T-cell (primary cell): ENCODE measurements at regions not wholly inside any gene's neighbourhood (a gene's known extent, or its start where the extent isn't known, plus 50 kb on each side); places are given as distances from the start of the nearest gene placed in this dataset.

Experiments used
- ATAC-seq, 4 experiments: fragments of 200-7000 bp in 3 of 4; fragments of 150-1000 bp in 1 of 4; cut with Tn5 transposase; replicated peaks in 1 of 4; 1 replicate in 3 of 4; 2 replicates in 1 of 4; pipeline ENCODE4 v1.10.0; 2021; ENCODE audit warnings: moderate library complexity in 3 of 4, mild to moderate bottlenecking in 2 of 4, moderate number of reproducible peaks in 1 of 4
- CTCF ChIA-PET, 2 donors: fragments of 300-600 bp; sonication (Branson Sonifier 250); formaldehyde crosslinking; loops; one replicate each; lab custom pipeline; 2022; ENCODE audit warnings: antibody characterized with exemption in 2 of 2; lab: Charles Lee
- POLR2A ChIA-PET, 2 donors: fragments of 300-600 bp; sonication (Branson Sonifier 250); formaldehyde crosslinking; loops; one replicate each; lab custom pipeline; 2022; ENCODE audit warnings: antibody characterized with exemption in 2 of 2; lab: Charles Lee
- DNase-seq, 35 experiments: peaks; one replicate each; pipeline versions ENCODE4 v3.0.0 to v3.0.0-alpha.2; 2013 to 2023
- H3K27ac ChIP-seq: one replicate; pipeline ENCODE4 v1.5.1; 2013; ENCODE audit warnings: low read length
- H3K27me3 ChIP-seq, 2 experiments: replicated peaks in 1 of 2; 1 replicate in 1 of 2; 2 replicates in 1 of 2; pipeline versions ENCODE4 v1.6.1 to v1.7.0; 2013; ENCODE audit warnings: low read length in 1 of 2, mixed read lengths in 1 of 2; ENCODE audit not compliant: control insufficient read depth in 2 of 2, insufficient read depth in 2 of 2; ENCODE audit errors: extremely low read depth in 1 of 2
- H3K36me3 ChIP-seq, 2 donors: 1 replicate in 1 of 2; 2 replicates in 1 of 2; pipeline versions ENCODE4 v1.6.1 to v1.7.0; 2013; ENCODE audit warnings: low read length in 1 of 2; ENCODE audit not compliant: control insufficient read depth in 2 of 2, insufficient read depth in 1 of 2; ENCODE audit errors: extremely low read depth in 1 of 2
- H3K4me1 ChIP-seq, 2 experiments: 1 replicate in 1 of 2; 2 replicates in 1 of 2; pipeline versions ENCODE4 v1.6.1 to v1.7.0; 2013; ENCODE audit warnings: low read length in 2 of 2, mixed read lengths in 1 of 2; ENCODE audit not compliant: insufficient read depth in 2 of 2, control insufficient read depth in 1 of 2; ENCODE audit errors: extremely low read depth in 1 of 2
- H3K4me3 ChIP-seq, 2 donors: 1 replicate in 1 of 2; 2 replicates in 1 of 2; pipeline versions ENCODE4 v1.5.1 to v1.7.0; 2013; ENCODE audit warnings: mild to moderate bottlenecking in 2 of 2, low read length in 1 of 2, moderate library complexity in 1 of 2; ENCODE audit not compliant: control insufficient read depth in 1 of 2; ENCODE audit errors: extremely low read depth in 1 of 2
- H3K9me3 ChIP-seq: 2 replicates; pipeline ENCODE4 v1.7.0; 2013
- H3K27ac Mint-ChIP-seq, 2 donors: one replicate each; pipeline ENCODE4 v1.8.0; 2020 to 2021; ENCODE audit warnings: mild to moderate bottlenecking in 2 of 2, mixed read lengths in 2 of 2
- H3K27me3 Mint-ChIP-seq, 2 donors: one replicate each; pipeline ENCODE4 v1.8.0; 2021 to 2022; ENCODE audit warnings: mixed read lengths in 2 of 2
- H3K36me3 Mint-ChIP-seq: one replicate; pipeline ENCODE4 v1.8.0; 2021; ENCODE audit warnings: mixed read lengths
- H3K4me1 Mint-ChIP-seq, 3 donors: one replicate each; pipeline ENCODE4 v1.8.0; 2020 to 2022; ENCODE audit warnings: mixed read lengths in 3 of 3, mild to moderate bottlenecking in 1 of 3
- H3K4me3 Mint-ChIP-seq, 3 donors: one replicate each; pipeline ENCODE4 v1.8.0; 2020 to 2022; ENCODE audit warnings: mild to moderate bottlenecking in 3 of 3, mixed read lengths in 3 of 3, moderate library complexity in 3 of 3
- H3K9me3 Mint-ChIP-seq, 3 donors: one replicate each; pipeline ENCODE4 v1.8.0; 2020 to 2022; ENCODE audit warnings: mixed read lengths in 3 of 3
- WGBS: methylation state at CpG from one replicate; pipeline ENCODE4 v1.1.5; 2013; ENCODE audit warnings: missing lambda C conversion rate; ENCODE audit not compliant: insufficient coverage; 5-methylcytosine and 5-hydroxymethylcytosine counted together

DNA sequence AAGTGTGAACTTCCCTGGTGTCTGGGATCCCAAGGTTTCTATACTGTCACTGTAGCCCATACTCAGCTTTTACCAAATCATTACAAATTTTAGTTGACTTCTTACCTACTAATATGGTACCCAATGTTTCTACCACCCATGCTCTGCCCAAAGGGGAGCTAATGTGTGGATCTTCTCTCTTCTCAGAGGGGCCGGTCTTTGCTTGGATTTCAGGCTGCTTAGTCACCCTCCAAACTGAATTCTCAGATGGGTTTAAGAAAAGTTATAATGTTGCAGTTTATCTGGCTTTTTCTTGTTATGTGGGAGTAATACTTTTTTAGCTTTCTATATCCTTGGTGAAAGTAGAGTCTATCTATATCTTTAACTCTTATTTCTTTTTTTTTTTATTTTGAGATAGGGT, 67.1 kb upstream of the AKAP13 start:
- Mint-ChIP-seq H3K36me3 (no peaks in the 10 kb centered on the region), H3K4me1 (peaks cover 51 to 63% (median 54%) of the 10 kb centered on the region in 3 donors), H3K9me3 (no peaks in the 10 kb centered on the region), H3K27ac (no peak overlapping the region), H3K4me3 (no peak overlapping the region), H3K27me3 (no peaks in the 10 kb centered on the region)
- peaks cover 18 to 26% of the 10 kb centered on the region in 2 experiments for H3K4me1 ChIP-seq
- no peak overlapping the region for H3K4me3 ChIP-seq
- no peaks in the 10 kb centered on the region for H3K27me3 ChIP-seq
- CTCF ChIA-PET, result interaction anchor here in 1 of 2 donors (1.5 kb wide), 1 partner anchor 11 kb away, joined by 3 read pairs; no protein-coding TSS in a partner anchor
- H3K9me3 ChIP-seq, result no peaks in the 10 kb centered on the region
- no peak overlapping the region for H3K27ac ChIP-seq
- no peaks in the 10 kb centered on the region for H3K36me3 ChIP-seq
- WGBS, result no CpG with 5 or more reads among the region's 1 CpG
- ATAC-seq (no peak), DNase-seq (no peak)
- POLR2A ChIA-PET, result no interaction called here

DNA sequence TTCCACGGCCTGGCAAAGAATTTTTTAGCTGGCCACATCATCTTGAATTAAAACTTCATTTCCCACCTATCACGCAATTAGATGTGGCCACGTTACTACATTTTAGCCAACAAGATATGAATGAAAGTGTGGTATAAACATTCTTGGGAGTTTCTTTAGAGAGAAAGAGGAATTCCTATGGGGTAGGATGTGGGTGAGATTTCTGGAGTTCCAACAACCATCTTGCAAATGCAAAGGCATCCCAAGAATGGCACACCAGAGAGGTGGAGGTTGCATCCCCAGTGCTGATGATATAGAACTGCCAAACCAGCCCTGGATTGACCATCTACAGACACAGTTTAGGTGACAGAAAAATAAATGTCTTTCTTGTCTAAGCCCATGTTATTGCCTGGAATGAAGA, 66.3 kb upstream of the AKAP13 start:
- no CpG with 5 or more reads among the region's 3 CpGs for WGBS
- DNase-seq (no peak), ATAC-seq (no peak)
- H3K27me3 ChIP-seq, result no peaks in the 10 kb centered on the region
- peaks cover 21 to 29% of the 10 kb centered on the region in 2 experiments for H3K4me1 ChIP-seq
- Mint-ChIP-seq H3K9me3 (no peaks in the 10 kb centered on the region), H3K36me3 (no peaks in the 10 kb centered on the region), H3K27me3 (no peaks in the 10 kb centered on the region), H3K27ac (no peak overlapping the region), H3K4me1 (peaks cover 43 to 61% (median 55%) of the 10 kb centered on the region in 3 donors), H3K4me3 (no peak overlapping the region)
- H3K27ac ChIP-seq, result no peak overlapping the region
- no peak overlapping the region for H3K4me3 ChIP-seq
- ChIA-PET CTCF (no interaction called here), POLR2A (no interaction called here)
- H3K36me3 ChIP-seq, result no peaks in the 10 kb centered on the region
- no peaks in the 10 kb centered on the region for H3K9me3 ChIP-seq

DNA sequence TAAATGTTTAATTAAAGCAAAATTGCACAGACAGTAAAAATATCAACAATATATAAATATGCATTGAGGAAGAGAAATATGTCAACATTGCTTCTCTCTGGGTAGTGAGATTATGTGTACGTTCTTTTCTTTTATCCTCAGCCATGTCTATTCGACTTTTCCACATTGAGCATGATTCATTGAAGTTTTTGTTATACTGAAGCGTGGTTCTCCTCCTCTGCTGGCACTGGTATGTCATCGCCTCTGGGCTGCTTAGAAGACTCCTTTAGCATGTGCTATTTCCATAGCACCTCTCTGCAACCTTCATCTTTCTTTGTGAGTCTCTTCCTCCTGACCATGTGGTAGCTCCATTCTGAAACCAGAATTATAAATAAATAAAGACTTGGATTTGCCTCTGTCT, 65.8 kb upstream of the AKAP13 start:
- no peak overlapping the region for H3K4me3 ChIP-seq
- no peaks in the 10 kb centered on the region for H3K36me3 ChIP-seq
- no peaks in the 10 kb centered on the region for H3K36me3 Mint-ChIP-seq
- H3K4me1 ChIP-seq, result peaks cover 21 to 29% of the 10 kb centered on the region in 2 experiments
- ChIA-PET CTCF (no interaction called here), POLR2A (no interaction called here)
- no peaks in the 10 kb centered on the region for H3K27me3 Mint-ChIP-seq
- peaks cover 42 to 62% (median 56%) of the 10 kb centered on the region in 3 donors for H3K4me1 Mint-ChIP-seq
- H3K4me3 Mint-ChIP-seq, result no peak overlapping the region
- peak overlapping the region in 1 of 2 donors; percentile 90 for H3K27ac Mint-ChIP-seq
- ATAC-seq (no peak), DNase-seq (no peak)
- no peaks in the 10 kb centered on the region for H3K9me3 ChIP-seq
- WGBS, result 79% methylated on average over 2 of the region's 4 CpGs
- H3K27ac ChIP-seq, result no peak overlapping the region
- H3K27me3 ChIP-seq, result no peaks in the 10 kb centered on the region
- no peaks in the 10 kb centered on the region for H3K9me3 Mint-ChIP-seq

DNA sequence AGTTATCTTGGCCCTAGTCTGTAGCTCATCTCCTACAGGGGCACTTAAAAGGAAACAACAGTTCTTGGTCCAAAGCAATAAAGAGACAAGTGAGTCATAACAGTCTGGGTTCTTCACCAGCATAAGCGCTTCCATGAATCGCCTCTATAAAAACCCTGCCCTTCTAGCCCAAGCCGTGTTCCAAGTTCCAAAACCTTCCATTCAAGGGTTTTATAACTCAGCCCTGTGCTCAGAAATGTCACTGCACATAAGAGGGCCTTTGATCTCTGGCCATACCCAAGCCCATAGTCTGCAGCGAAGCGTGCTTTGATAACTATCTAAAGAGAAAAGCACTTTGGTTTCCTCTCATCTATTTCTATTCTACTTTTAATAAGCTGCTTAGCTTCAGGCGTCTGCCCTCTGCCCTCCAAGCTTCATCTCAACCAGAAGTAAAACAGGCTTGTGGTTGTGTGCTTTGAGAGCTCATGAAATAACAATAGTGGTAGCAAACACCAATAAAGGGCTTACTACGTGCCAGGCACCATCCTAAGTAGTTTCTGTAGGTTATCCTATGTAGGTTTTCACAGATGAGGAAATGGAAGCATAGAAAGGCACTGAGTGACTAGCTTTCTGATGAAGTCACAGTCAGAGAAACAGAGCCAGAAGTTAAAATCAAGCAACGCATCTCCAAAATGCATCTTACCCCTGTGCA, 64.0 kb upstream of the AKAP13 start:
- Mint-ChIP-seq H3K27ac (peak overlapping the region; percentile 90 to 95), H3K4me1 (peaks cover 42 to 65% (median 56%) of the 10 kb centered on the region in 3 donors), H3K4me3 (peak overlapping the region; percentile 34 to 53 (median 53)), H3K27me3 (no peaks in the 10 kb centered on the region), H3K9me3 (peaks cover 0 to 4% (median 0%) of the 10 kb centered on the region in 3 donors), H3K36me3 (peaks cover 5% of the 10 kb centered on the region)
- Histone ChIP-seq H3K4me3 (no peak overlapping the region), H3K27ac (peak overlapping the region; percentile 57), H3K36me3 (no peaks in the 10 kb centered on the region), H3K4me1 (peaks cover 21 to 29% of the 10 kb centered on the region in 2 experiments), H3K9me3 (no peaks in the 10 kb centered on the region), H3K27me3 (no peaks in the 10 kb centered on the region)
- POLR2A ChIA-PET, result interaction anchor here (0.6 to 1.0 kb wide), 4 partner anchors 16 to 393 kb away, joined by 3 to 4 read pairs (median 3); no protein-coding TSS in a partner anchor
- ATAC-seq (peak; percentile 83 to 90 (median 85)), DNase-seq (peak in 11 of 35 experiments; percentile 4 to 43 (median 18))
- WGBS, result 14% methylated on average over 5 of the region's 8 CpGs
- CTCF ChIA-PET, result interaction anchor here (0.6 to 1.9 kb wide), 6 partner anchors 15 to 469 kb away, joined by 3 to 9 read pairs (median 4); no protein-coding TSS in a partner anchor

DNA sequence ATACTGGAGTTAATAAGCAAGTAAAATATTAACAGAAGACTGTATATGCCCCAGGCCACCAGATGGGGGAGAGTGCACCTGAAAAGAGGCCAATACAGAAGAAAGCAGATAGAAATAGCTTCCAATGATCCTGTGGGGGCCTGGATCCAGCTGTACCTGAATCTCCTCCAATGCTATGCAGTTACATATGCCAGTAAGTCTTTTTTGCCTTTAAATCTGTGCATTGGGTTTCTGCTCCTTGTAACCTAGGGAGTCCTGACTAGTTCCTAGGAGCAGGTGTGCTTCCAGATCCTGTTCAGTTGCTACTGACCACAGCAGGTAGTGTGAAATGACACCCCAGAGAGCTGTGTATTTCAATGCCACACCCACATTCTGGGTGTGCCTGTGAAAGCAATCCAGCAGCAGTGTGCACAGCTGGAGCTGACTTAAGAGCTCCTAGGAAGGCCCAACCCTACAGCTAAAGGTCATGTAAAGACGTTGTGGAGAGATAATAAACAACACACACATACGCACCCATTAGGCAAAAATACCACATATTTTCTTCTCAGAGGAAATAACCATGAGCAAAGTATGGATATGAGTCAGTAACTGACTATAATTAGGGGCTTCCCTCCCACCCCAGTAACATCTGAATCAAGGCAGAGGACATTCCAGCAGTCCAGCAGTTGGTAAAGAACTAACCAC, 62.2 kb upstream of the AKAP13 start:
- H3K36me3 Mint-ChIP-seq, result peaks cover 9% of the 10 kb centered on the region
- peaks cover 37 to 52% (median 43%) of the 10 kb centered on the region in 3 donors for H3K4me1 Mint-ChIP-seq
- Histone ChIP-seq H3K4me1 (peaks cover 21 to 29% of the 10 kb centered on the region in 2 experiments), H3K36me3 (no peaks in the 10 kb centered on the region), H3K27me3 (no peaks in the 10 kb centered on the region), H3K4me3 (no peak overlapping the region), H3K9me3 (no peaks in the 10 kb centered on the region), H3K27ac (peak overlapping the region; percentile 42)
- peak overlapping the region in 1 of 3 donors; percentile 9 for H3K4me3 Mint-ChIP-seq
- WGBS, result no CpG with 5 or more reads among the region's 2 CpGs
- no peaks in the 10 kb centered on the region for H3K27me3 Mint-ChIP-seq
- ChIA-PET POLR2A (interaction anchor here in 1 of 2 donors (0.6 kb wide), 1 partner anchor 134 kb away, joined by 3 read pairs; no protein-coding TSS in a partner anchor), CTCF (interaction anchor here in 1 of 2 donors (0.5 to 1.5 kb wide), 3 partner anchors 13 to 317 kb away, joined by 3 to 6 read pairs (median 4); no protein-coding TSS in a partner anchor)
- DNase-seq (peak in 2 of 35 experiments; percentile 12 to 25), ATAC-seq (peak; percentile 33 to 56 (median 46))
- H3K27ac Mint-ChIP-seq, result peak overlapping the region; percentile 78 to 81
- H3K9me3 Mint-ChIP-seq, result peaks cover 0 to 10% (median 3%) of the 10 kb centered on the region in 3 donors

DNA sequence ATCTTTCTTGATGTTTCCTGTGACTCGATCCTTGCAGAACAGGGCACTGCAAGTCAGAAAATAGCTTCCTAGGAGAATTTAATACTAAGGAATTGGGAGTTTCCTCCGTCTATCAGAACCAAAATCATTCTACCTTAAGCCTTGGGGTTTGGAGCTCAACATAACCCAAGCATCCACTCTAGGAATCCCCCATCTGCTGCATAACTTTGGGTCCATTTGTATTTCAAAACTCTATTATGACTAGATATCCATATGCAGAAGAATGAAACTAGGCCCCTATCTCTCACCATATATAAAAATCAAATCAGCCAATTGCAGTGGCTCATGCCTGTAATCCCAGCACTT, 61.7 kb upstream of the AKAP13 start:
- Mint-ChIP-seq H3K4me1 (peaks cover 36 to 50% (median 43%) of the 10 kb centered on the region in 3 donors), H3K9me3 (peaks cover 0 to 11% (median 4%) of the 10 kb centered on the region in 3 donors), H3K36me3 (peaks cover 10% of the 10 kb centered on the region), H3K4me3 (no peak overlapping the region), H3K27ac (peak overlapping the region; percentile 78 to 81), H3K27me3 (no peaks in the 10 kb centered on the region)
- ChIA-PET POLR2A (no interaction called here), CTCF (interaction anchor here in 1 of 2 donors (0.6 to 1.5 kb wide), 2 partner anchors 12 to 179 kb away, joined by 3 to 6 read pairs; no protein-coding TSS in a partner anchor)
- ATAC-seq (no peak), DNase-seq (no peak)
- H3K36me3 ChIP-seq, result no peaks in the 10 kb centered on the region
- H3K4me3 ChIP-seq, result no peak overlapping the region
- no peak overlapping the region for H3K27ac ChIP-seq
- no CpG with 5 or more reads among the region's 2 CpGs for WGBS
- H3K27me3 ChIP-seq, result no peaks in the 10 kb centered on the region
- H3K9me3 ChIP-seq, result no peaks in the 10 kb centered on the region
- H3K4me1 ChIP-seq, result peaks cover 21 to 29% of the 10 kb centered on the region in 2 experiments
